SU-DHL-6 (cell line): ENCODE measurements at regions not wholly inside any gene's neighbourhood (a gene's known extent, or its start where the extent isn't known, plus 50 kb on each side); places are given as distances from the start of the nearest gene placed in this dataset.

ENCODE experiments used
- H2AFZ ChIP-seq: fragments of 200-600 bp; sonication (generic); 2 replicates; pipeline ENCODE4 v1.6.1; 2014; ENCODE audit warnings: low read depth, mild to moderate bottlenecking, moderate library complexity, mixed read lengths, antibody characterized with exemption, low read length; ENCODE audit not compliant: severe bottlenecking
- H3F3A ChIP-seq: fragments of 200-600 bp; shearing (Covaris generic); 2 replicates; pipeline ENCODE4 v1.6.0; 2016; ENCODE audit warnings: antibody characterized with exemption, mild to moderate bottlenecking; ENCODE audit not compliant: insufficient read depth
- H3K27ac ChIP-seq: fragments of 200-600 bp; sonication (generic); 2 replicates; pipeline ENCODE4 v1.5.1; 2016; ENCODE audit warnings: low read depth, mild to moderate bottlenecking, low read length, moderate library complexity, mixed read lengths
- H3K27me3 ChIP-seq: fragments of 200-600 bp; sonication (generic), shearing (Covaris generic); 2 replicates; pipeline ENCODE4 v1.6.0; 2014; ENCODE audit warnings: mild to moderate bottlenecking, low read length
- H3K36me3 ChIP-seq: fragments of 200-600 bp; sonication (generic); 2 replicates; pipeline ENCODE4 v1.6.1; 2014; ENCODE audit warnings: mild to moderate bottlenecking, low read length, mixed read lengths
- H3K4me2 ChIP-seq: fragments of 300-600, 200-600 bp; shearing (Covaris generic), sonication (generic); 2 replicates; pipeline ENCODE4 v1.6.0; 2014; ENCODE audit warnings: low read length, low read depth, mild to moderate bottlenecking; ENCODE audit not compliant: poor library complexity, severe bottlenecking
- H3K4me3 ChIP-seq: fragments of 200-600 bp; sonication (generic); 2 replicates; pipeline ENCODE4 v1.5.1; 2014; ENCODE audit warnings: antibody characterized with exemption, low read length, mild to moderate bottlenecking, mixed read lengths; ENCODE audit not compliant: insufficient read depth, poor library complexity, severe bottlenecking
- H3K79me2 ChIP-seq: fragments of 200-600 bp; sonication (generic); 2 replicates; pipeline ENCODE4 v1.6.1; 2014; ENCODE audit warnings: mild to moderate bottlenecking, low read length, moderate library complexity; ENCODE audit not compliant: insufficient read depth
- H3K9ac ChIP-seq: fragments of 200-600 bp; sonication (generic); 2 replicates; pipeline ENCODE4 v1.7.0; 2014; ENCODE audit warnings: mild to moderate bottlenecking, low read length
- H3K9me2 ChIP-seq: fragments of 200-600 bp; sonication (generic); replicated peaks from 2 replicates; pipeline ENCODE4 v1.6.1; 2014; ENCODE audit warnings: low read length; ENCODE audit not compliant: insufficient read depth
- H3K9me3 ChIP-seq: fragments of 200-600 bp; sonication (generic); 2 replicates; pipeline ENCODE4 v1.6.1; 2014; ENCODE audit warnings: low read length, mixed read lengths; ENCODE audit not compliant: insufficient read depth
- H4K20me1 ChIP-seq: fragments of 200-600 bp; sonication (generic); 2 replicates; pipeline ENCODE4 v1.6.1; 2014; ENCODE audit warnings: low read depth, mild to moderate bottlenecking, antibody characterized with exemption, low read length, moderate library complexity, mixed read lengths
- EZH2phosphoT487 ChIP-seq: fragments of 200-600 bp; sonication (generic), shearing (Covaris generic); conservative IDR thresholded peaks from 2 replicates; pipeline ENCODE4 v1.6.1; 2018; ENCODE audit warnings: mild to moderate bottlenecking, antibody characterized with exemption, low read length, moderate library complexity, mixed read lengths
- TF ChIP-seq, protein P1 (sequence below): fragments of 200-600 bp; sonication (generic); IDR thresholded peaks from one replicate; pipeline ENCODE4 v1.5.1; 2017; ENCODE audit warnings: antibody characterized with exemption, mild to moderate bottlenecking, low read length, moderate library complexity; ENCODE audit not compliant: insufficient read depth, poor library complexity, severe bottlenecking

DNA sequence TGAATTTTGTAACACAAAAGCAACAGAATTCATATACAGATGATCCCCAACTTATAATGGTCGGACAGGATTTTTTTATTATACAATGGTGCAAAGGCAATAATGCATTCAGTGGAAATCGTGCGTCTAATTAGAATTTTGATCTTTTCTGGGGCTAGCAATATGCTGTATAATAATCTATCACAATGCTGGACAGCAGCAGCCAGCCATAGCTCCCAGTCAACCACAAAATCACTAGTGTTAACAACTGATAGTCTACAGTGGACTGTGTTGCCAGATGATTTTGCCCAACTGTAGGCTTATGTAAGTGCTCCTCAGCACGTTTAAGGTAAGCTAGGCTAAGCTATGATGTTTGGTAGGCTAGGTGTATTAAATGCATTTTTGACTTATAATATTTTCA lies 399.0 kb upstream of the SLC39A10 start:
- Histone ChIP-seq H3K9ac (no peak overlapping the region), H3K27me3 (no peaks in the 10 kb centered on the region), H3K27ac (no peak overlapping the region), H3K4me2 (no peak overlapping the region), H3K79me2 (no peaks in the 10 kb centered on the region), H3K9me2 (no peaks in the 10 kb centered on the region), H4K20me1 (no peaks in the 10 kb centered on the region), H2AFZ (no peak overlapping the region), H3K4me3 (no peak overlapping the region), H3K9me3 (no peaks in the 10 kb centered on the region), H3F3A (no peaks in the 10 kb centered on the region), H3K36me3 (no peaks in the 10 kb centered on the region)
- TF ChIP-seq EZH2phosphoT487 = no peak
- TF ChIP-seq, protein P1, sequence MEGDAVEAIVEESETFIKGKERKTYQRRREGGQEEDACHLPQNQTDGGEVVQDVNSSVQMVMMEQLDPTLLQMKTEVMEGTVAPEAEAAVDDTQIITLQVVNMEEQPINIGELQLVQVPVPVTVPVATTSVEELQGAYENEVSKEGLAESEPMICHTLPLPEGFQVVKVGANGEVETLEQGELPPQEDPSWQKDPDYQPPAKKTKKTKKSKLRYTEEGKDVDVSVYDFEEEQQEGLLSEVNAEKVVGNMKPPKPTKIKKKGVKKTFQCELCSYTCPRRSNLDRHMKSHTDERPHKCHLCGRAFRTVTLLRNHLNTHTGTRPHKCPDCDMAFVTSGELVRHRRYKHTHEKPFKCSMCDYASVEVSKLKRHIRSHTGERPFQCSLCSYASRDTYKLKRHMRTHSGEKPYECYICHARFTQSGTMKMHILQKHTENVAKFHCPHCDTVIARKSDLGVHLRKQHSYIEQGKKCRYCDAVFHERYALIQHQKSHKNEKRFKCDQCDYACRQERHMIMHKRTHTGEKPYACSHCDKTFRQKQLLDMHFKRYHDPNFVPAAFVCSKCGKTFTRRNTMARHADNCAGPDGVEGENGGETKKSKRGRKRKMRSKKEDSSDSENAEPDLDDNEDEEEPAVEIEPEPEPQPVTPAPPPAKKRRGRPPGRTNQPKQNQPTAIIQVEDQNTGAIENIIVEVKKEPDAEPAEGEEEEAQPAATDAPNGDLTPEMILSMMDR = no peak

DNA sequence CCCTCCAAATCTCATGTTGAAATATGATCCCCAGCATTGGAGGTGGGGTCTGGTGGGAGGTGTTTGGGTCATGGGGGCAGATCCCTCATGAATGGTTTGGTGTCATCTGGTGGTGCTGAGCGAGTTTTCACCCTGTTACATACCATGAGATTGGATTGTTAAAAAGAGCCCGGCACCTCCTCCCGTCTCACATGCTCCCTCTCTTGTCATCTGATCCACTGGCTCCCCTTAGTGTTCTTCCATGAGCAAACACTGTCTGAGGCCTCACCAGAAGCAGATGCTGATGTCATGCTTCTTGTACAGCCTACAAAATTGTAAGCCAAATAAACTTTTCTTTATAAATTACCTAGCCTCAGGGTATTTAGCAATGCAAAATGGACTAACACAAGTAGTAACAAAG lies 405.0 kb upstream of the SLC39A10 start:
- no peak for TF ChIP-seq EZH2phosphoT487
- TF ChIP-seq, protein P1 = no peak
- Histone ChIP-seq H3K9ac (no peak overlapping the region), H3K79me2 (no peaks in the 10 kb centered on the region), H3K27me3 (no peaks in the 10 kb centered on the region), H3K4me2 (no peak overlapping the region), H3K27ac (no peak overlapping the region), H3F3A (no peaks in the 10 kb centered on the region), H2AFZ (no peak overlapping the region), H4K20me1 (no peaks in the 10 kb centered on the region), H3K4me3 (no peak overlapping the region), H3K9me2 (no peaks in the 10 kb centered on the region), H3K9me3 (no peaks in the 10 kb centered on the region), H3K36me3 (no peaks in the 10 kb centered on the region)

DNA sequence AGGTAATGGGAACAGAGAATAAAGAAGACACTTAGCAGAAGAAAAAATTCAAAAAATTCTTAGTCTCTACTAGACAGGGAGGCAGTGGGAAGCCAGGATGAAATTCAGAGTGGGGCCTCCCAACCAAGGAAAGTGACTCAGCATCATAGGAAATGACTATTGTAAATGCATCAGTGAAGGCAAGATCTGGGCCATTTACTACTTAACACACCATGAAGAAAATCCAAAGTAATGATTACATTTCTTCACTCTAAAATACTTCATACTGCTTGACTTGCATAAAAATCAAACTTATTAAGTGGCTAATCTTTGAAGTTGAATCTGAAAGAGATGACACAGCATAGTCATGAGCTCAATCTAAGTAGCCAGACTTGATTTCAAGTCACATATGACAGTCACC lies 405.8 kb upstream of the SLC39A10 start:
- Histone ChIP-seq H3K4me3 (no peak overlapping the region), H3K9me2 (no peaks in the 10 kb centered on the region), H3K9ac (no peak overlapping the region), H3K27ac (no peak overlapping the region), H3K36me3 (no peaks in the 10 kb centered on the region), H2AFZ (no peak overlapping the region), H3K27me3 (no peaks in the 10 kb centered on the region), H3K9me3 (no peaks in the 10 kb centered on the region), H3K4me2 (no peak overlapping the region), H3K79me2 (no peaks in the 10 kb centered on the region), H3F3A (no peaks in the 10 kb centered on the region), H4K20me1 (no peaks in the 10 kb centered on the region)
- TF ChIP-seq EZH2phosphoT487 = no peak
- TF ChIP-seq, protein P1 = no peak
